ENCODE measurements at regions not wholly inside any gene's neighbourhood (a gene's known extent, or its start where the extent isn't known, plus 50 kb on each side); places are given as distances from the start of the nearest gene placed in this dataset.

DNA sequence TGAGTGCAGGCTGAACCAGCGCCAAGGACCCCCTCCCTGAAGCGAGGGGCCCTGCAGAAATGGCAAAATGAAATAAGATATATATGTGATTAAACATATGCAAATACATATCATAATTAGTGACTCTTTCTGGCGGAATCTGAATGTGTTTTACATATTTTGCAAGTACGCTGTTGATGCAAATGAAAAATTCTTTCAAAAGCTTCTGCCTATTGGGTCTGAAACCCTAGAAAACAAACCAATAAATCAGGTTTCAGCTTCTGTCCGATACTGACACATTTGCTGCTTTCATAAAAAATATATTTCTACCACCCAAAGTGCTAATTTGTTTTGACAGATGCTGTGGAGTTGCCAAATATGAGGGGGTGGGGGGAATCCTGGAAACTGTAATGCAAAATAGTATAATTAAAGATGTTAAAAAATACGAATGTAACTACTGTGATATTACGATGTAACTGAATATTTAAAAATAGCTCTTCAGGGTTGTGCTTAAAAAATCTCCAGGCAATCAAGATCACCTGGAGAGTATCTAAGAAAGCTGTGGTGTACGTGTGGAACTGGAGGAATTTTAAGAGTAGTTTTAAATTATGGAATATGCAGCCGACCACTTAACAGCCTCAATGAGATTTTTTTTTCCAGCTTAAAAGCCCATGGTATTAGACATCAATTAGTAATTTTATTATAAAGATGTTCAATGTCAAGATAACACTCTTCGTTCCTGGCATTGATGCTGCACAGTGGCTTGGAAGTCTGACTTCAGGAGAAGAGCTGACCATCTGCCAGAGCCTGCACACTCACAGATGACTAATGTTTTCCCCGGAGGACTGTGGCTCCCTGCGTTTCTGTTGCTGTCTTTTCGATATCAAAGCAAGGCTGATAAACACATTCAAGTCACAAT, 122.2 kb upstream of the RCN1 start:
- POLR2A ChIA-PET = no interaction called here
- no peak for DNase-seq (ENCODE audit: extremely low spot score)
- CTCF ChIA-PET = interaction anchor here (0.8 to 4.4 kb wide), 3 partner anchors 11 to 580 kb away, joined by 3 to 49 read pairs (median 4); no protein-coding TSS in a partner anchor
- TF ChIP-seq, protein P1, sequence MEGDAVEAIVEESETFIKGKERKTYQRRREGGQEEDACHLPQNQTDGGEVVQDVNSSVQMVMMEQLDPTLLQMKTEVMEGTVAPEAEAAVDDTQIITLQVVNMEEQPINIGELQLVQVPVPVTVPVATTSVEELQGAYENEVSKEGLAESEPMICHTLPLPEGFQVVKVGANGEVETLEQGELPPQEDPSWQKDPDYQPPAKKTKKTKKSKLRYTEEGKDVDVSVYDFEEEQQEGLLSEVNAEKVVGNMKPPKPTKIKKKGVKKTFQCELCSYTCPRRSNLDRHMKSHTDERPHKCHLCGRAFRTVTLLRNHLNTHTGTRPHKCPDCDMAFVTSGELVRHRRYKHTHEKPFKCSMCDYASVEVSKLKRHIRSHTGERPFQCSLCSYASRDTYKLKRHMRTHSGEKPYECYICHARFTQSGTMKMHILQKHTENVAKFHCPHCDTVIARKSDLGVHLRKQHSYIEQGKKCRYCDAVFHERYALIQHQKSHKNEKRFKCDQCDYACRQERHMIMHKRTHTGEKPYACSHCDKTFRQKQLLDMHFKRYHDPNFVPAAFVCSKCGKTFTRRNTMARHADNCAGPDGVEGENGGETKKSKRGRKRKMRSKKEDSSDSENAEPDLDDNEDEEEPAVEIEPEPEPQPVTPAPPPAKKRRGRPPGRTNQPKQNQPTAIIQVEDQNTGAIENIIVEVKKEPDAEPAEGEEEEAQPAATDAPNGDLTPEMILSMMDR (IDR thresholded peaks at IDR 0.05; ENCODE audit: control extremely low read depth, extremely low read depth, low read depth, missing control alignments) = no peak

DNA sequence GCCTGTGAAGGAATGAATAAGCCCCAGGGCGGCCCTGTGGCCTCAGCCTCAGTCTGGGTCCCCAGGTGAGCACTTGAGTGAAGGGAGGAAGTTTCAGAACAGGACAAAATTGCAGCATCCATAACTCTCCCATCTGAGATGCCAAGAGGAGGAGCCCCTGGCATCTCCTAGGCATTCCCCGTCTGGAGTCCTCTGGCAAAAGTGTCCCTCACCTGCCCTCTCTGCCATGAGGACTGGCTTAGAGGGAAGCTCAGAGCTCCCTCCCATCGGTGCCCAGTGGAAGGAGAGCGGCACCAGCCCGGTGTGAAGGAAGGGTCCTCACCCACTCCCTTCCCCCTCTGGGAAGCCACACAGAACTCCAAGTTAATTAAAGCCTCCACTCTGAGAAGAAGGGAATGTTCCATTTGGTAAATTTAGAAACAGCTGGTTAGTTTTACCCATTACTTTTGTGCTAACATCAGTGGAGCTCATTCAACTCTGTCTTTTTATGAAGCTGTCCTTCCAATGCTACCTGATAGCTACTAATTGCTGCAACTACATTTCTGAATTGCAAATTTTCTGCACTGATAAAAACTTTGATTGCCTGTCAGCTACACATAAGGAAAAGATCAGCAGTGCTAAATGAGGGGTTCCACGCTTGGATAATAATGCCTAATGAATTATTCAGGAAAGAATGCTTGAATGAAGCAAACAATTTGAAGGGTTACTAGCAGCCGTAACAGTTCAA, 123.3 kb upstream of the RCN1 start:
- TF ChIP-seq, protein P1 (IDR thresholded peaks at IDR 0.05; ENCODE audit: control extremely low read depth, extremely low read depth, low read depth, missing control alignments) = no peak
- DNase-seq (ENCODE audit: extremely low spot score) = no peak
- CTCF ChIA-PET = interaction anchor here (4.4 kb wide), 1 partner anchor 9 kb away, joined by 49 read pairs; no protein-coding TSS in a partner anchor
- POLR2A ChIA-PET = no interaction called here

DNA sequence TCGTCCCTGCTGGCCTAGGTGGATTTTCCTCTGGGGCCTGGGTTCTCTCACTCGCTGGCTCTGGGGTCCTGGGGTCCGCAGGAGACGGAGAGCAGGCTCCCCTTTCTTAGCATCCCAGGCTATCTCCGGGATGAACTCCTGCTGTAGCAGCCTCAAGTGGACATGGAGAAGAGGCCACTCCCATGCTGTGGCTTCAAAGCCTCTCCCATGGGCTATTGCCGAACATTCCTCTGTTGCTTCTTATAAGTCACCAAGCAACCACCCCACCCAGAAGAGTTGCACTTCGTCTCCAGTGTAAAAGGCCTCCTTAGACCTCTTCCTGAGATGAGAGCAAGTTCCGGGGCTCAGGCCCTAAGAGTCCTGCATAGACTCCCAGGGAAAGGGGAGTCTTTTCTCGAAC, 124.0 kb upstream of the RCN1 start:
- TF ChIP-seq, protein P1 (IDR thresholded peaks at IDR 0.05; ENCODE audit: control extremely low read depth, extremely low read depth, low read depth, missing control alignments) = no peak
- ChIA-PET CTCF (interaction anchor here (4.4 kb wide), 1 partner anchor 9 kb away, joined by 49 read pairs; no protein-coding TSS in a partner anchor), POLR2A (no interaction called here)
- no peak for DNase-seq (ENCODE audit: extremely low spot score)

DNA sequence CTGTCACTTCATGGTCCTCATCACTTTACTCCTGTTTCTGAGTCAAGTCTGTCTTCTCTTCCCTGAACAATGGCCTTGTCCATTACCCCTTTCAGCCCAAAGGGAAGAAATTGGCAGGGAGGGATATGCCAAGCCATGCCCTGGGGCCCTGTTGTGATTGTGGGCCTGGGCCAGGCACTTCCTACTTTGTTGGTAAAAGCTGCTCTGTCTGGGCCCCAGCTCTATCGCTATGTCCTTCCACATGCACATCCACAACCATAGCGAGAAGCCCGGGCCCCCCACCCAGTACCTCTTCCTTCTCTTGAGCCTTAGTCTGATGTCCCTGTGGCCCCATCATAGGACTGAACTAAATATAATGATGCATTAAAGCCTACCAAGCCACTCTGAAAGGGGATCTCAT, 126.7 kb upstream of the RCN1 start:
- TF ChIP-seq, protein P1 (IDR thresholded peaks at IDR 0.05; ENCODE audit: control extremely low read depth, extremely low read depth, low read depth, missing control alignments) = no peak
- DNase-seq (ENCODE audit: extremely low spot score) = no peak
- ChIA-PET CTCF (interaction anchor here (1.5 kb wide), 1 partner anchor 25 kb away, joined by 3 read pairs; no protein-coding TSS in a partner anchor), POLR2A (no interaction called here)

DNA sequence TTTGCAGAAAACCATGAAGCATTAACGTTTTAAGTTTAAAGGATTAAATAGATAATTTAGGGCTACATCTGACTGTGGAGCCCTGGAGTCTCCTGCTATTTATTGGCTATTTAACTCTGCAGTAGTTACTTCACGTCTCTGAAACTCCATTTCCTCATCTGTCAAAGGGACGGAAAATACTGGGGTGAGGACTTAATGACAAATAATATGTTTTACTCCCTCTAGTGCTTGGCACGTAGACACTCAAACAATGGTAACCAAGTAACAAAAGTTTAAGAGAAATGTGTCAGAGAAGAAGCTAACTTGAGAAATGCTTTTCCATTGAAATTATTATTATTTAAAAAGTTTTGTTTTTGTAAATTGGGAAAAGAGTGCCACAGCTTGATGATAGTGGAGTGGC, 130.7 kb upstream of the RCN1 start:
- ChIA-PET POLR2A (no interaction called here), CTCF (interaction anchor here (0.6 to 5.8 kb wide), 9 partner anchors 8 to 619 kb away, joined by 3 to 88 read pairs (median 3); no protein-coding TSS in a partner anchor)
- TF ChIP-seq, protein P1 (IDR thresholded peaks at IDR 0.05; ENCODE audit: control extremely low read depth, extremely low read depth, low read depth, missing control alignments) = no peak
- no peak for DNase-seq (ENCODE audit: extremely low spot score)

DNA sequence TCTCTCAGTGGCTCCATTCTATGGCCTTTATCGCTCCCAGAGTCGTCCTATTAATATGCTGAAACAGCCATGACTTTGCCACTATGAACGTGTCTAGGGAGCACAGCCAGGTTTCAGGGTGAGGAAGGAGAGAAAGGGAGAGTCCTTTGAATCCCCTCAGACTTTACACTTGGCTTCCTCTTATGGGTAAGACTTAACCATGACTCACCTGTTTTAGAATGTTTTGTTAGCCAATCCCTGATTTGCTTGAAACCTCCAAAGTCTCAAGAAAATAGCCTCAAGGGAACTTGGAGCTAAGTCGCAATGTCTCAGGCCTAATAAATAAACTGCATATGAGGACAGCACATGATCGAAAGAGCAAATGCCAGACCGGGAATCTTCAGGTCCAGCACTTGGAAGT, 131.2 kb upstream of the RCN1 start:
- ChIA-PET CTCF (interaction anchor here (0.7 to 5.8 kb wide), 15 partner anchors 9 to 719 kb away, joined by 3 to 88 read pairs (median 9); no protein-coding TSS in a partner anchor), POLR2A (no interaction called here)
- no peak for DNase-seq (ENCODE audit: extremely low spot score)
- TF ChIP-seq, protein P1 (IDR thresholded peaks at IDR 0.05; ENCODE audit: control extremely low read depth, extremely low read depth, low read depth, missing control alignments) = no peak
